Left lung (tissue), 4 donors: ENCODE measurements at regions not wholly inside any gene's neighbourhood (a gene's known extent, or its start where the extent isn't known, plus 50 kb on each side); places are given as distances from the start of the nearest gene placed in this dataset.

Experiments
- ATAC-seq: fragments of 200-7000 bp; cut with Tn5 transposase; one replicate; pipeline ENCODE4 v1.9.1; 2020; ENCODE audit warnings: moderate library complexity
- DNase-seq, 4 donors: peaks; one replicate each; pipeline ENCODE4 v3.0.0-alpha.2; 2013 to 2020
- H3K27ac ChIP-seq, 2 donors: fragments of 200-600 bp; sonication (generic) in 1 of 2; one replicate each; pipeline versions ENCODE4 v1.5.0 to v1.8.0; 2020 to 2021
- H3K27me3 ChIP-seq, 2 donors: fragments of 200-600 bp; sonication (generic) in 1 of 2; one replicate each; pipeline versions ENCODE4 v1.5.0 to v1.8.0; 2020 to 2021
- H3K36me3 ChIP-seq, 2 donors: fragments of 200-600 bp; sonication (generic) in 1 of 2; one replicate each; pipeline versions ENCODE4 v1.5.0 to v1.8.0; 2020 to 2021
- H3K4me1 ChIP-seq, 2 donors: fragments of 200-600 bp; one replicate each; pipeline ENCODE4 v1.8.0; 2021
- H3K4me3 ChIP-seq, 2 donors: fragments of 200-600 bp; sonication (generic) in 1 of 2; one replicate each; pipeline versions ENCODE4 v1.5.0 to v1.8.0; 2020 to 2021; ENCODE audit warnings: mild to moderate bottlenecking in 1 of 2
- H3K9me3 ChIP-seq, 2 donors: fragments of 200-600 bp; sonication (generic) in 1 of 2; one replicate each; pipeline versions ENCODE4 v1.5.0 to v1.8.0; 2020 to 2021
- intact Hi-C, 2 donors: fragments of 100-400 bp; cut with DNase I; formaldehyde crosslinking; loops; one replicate each; pipeline versions ENCODE4 v1.11.2 to v1.14.2; 2022
- TF ChIP-seq, protein P1 (sequence below), 2 donors: fragments of 200-600 bp; sonication (generic) in 1 of 2; IDR thresholded peaks; one replicate each; pipeline versions ENCODE4 v1.5.0 to v1.8.0; 2021; ENCODE audit warnings: antibody characterized with exemption in 2 of 2
- donor health status: DM: no; HTN: yes; CAD: no.
- donor health status: DM: no; HTN: no; CAD: no.

DNA sequence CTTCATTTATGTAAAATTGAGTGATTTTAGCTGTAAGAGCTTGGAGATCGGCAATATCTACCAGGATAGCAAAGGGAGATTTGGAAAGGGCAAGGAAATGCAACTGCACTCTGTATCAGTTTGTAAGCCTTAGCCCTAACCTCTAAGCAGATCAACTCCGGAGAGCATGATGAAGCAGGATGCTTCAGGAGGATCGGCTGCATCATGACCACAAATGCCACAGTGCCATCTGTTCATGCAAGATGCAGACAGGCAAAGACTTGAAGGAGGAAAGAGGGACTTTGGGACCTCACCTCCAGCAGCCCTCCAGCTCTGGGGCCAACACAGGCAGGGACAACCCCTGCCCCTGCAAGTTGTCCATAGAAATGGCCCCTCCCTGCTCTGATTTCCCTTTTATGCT lies 377.6 kb upstream of the GATB start:
- ATAC-seq = no peak
- Histone ChIP-seq H3K4me3 (no peak overlapping the region), H3K36me3 (no peaks in the 10 kb centered on the region), H3K27me3 (no peaks in the 10 kb centered on the region), H3K27ac (no peak overlapping the region), H3K4me1 (no peaks in the 10 kb centered on the region), H3K9me3 (no peaks in the 10 kb centered on the region)
- TF ChIP-seq, protein P1, sequence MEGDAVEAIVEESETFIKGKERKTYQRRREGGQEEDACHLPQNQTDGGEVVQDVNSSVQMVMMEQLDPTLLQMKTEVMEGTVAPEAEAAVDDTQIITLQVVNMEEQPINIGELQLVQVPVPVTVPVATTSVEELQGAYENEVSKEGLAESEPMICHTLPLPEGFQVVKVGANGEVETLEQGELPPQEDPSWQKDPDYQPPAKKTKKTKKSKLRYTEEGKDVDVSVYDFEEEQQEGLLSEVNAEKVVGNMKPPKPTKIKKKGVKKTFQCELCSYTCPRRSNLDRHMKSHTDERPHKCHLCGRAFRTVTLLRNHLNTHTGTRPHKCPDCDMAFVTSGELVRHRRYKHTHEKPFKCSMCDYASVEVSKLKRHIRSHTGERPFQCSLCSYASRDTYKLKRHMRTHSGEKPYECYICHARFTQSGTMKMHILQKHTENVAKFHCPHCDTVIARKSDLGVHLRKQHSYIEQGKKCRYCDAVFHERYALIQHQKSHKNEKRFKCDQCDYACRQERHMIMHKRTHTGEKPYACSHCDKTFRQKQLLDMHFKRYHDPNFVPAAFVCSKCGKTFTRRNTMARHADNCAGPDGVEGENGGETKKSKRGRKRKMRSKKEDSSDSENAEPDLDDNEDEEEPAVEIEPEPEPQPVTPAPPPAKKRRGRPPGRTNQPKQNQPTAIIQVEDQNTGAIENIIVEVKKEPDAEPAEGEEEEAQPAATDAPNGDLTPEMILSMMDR (IDR thresholded peaks at IDR 0.05) = no peak
- DNase-seq = no peak
- intact Hi-C loops = no loop called here

DNA sequence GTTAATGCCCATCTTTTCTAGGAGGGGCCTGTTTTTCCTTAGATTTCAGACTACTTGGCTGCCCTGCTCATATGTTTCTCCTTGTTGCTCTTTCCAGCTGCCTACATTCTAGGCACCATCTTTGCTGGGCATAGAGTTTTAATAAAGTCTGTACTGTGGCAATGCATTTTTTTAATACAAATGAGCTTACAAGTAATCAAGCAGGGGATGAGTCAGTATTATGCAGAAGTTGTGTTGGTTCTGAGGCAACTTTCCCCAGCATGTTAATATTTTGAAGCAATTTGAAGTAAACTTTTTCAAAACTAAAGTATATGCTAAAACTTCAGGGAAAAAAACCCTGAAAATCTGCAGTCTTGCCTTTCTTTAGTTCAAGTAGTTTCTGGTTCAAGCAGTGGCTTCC lies 372.0 kb upstream of the GATB start:
- no peaks in the 10 kb centered on the region for H3K27me3 ChIP-seq
- intact Hi-C loops = no loop called here
- TF ChIP-seq, protein P1 (IDR thresholded peaks at IDR 0.05) = no peak
- no peak for DNase-seq
- no peaks in the 10 kb centered on the region for H3K9me3 ChIP-seq
- H3K27ac ChIP-seq = no peak overlapping the region
- no peaks in the 10 kb centered on the region for H3K36me3 ChIP-seq
- ATAC-seq = no peak
- no peak overlapping the region for H3K4me3 ChIP-seq
- H3K4me1 ChIP-seq = no peaks in the 10 kb centered on the region

DNA sequence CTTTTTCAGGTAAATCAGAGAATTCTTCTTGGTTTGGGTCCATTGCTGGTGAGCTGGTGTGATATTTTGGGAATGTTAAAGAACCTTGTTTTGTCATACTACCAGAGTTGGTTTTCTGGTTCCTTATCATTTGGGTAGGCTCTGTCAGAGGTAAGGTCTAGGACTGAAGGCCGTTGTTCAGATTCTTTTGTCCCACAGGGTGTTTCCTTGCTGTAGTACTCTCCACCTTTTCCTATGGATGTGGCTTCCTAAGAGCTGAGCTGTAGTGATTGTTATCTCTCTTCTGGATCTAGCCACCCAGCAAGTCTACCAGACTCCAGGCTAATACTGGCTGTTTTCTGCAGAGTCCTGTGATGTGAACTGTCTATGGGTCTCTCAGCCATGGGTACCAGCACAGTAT lies 367.5 kb upstream of the GATB start:
- ATAC-seq = no peak

DNA sequence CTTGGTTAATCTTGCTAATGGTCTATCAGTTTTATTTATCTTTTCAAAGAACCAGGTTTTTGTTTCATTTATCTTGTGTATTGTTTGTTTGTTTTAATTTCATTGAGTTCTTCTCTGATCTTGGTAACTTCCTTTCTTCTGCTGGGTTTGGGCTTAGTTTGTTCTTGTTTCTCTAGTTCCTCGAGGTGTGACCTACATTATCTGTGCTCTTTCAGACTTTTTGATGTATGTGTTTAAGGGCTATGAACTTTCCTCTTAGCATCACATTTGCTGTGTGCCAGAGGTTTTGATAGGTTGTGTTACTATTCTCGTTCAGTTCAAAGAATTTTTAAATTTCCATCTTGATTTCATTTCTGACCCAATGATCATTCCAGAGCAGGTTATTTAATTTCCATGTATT lies 365.4 kb upstream of the GATB start:
- intact Hi-C loops = no loop called here

More for the DNA sequence above, 367.5 kb upstream of the GATB start:
- TF ChIP-seq, protein P1 (IDR thresholded peaks at IDR 0.05) = no peak
- Histone ChIP-seq H3K9me3 (peaks cover 0 to 7% of the 10 kb centered on the region in 2 donors), H3K27ac (no peak overlapping the region), H3K4me3 (no peak overlapping the region), H3K27me3 (no peaks in the 10 kb centered on the region), H3K36me3 (no peaks in the 10 kb centered on the region), H3K4me1 (no peaks in the 10 kb centered on the region)
- intact Hi-C loops = no loop called here
- no peak for DNase-seq

DNA sequence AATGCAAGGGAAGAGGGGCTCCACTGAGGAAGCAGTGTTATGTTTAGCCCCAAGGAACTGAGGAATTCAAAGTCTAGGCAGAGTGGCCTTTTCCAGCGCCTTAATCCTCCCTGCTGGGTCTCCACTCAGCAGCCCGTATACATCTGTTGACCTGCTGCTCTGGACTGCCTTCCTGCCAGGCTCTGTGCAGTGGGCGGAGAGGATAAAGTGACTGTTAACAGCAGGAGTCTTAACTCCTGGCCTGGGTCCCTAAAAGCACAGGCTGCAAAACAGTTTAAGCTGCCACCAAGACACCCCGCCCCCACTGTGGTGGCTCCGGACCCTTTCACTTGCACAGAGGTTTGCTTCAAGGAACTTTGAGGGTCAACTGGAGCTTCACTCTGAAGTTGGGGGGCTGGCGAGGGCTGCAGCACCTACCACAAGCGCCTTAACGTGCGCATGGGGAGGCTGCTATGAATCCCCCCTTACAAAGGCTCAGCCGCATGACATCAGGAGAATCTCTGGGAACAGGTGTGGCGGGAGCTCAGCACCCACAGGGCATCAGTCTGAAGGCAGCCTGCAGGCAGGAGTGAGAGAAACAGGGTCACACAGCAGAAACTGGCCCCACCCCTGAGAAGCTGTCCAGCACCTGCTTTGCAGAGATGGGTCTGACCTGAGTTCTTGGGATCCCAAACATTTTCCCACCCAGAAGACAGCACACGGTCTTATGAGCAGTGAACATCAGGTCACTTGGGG lies 358.2 kb upstream of the GATB start:
- DNase-seq (no peak), ATAC-seq (no peak)
- H3K9me3 ChIP-seq = peaks cover 0 to 6% of the 10 kb centered on the region in 2 donors
- H3K4me1 ChIP-seq = no peaks in the 10 kb centered on the region
- H3K27ac ChIP-seq = no peak overlapping the region
- H3K27me3 ChIP-seq = no peaks in the 10 kb centered on the region
- TF ChIP-seq, protein P1 (IDR thresholded peaks at IDR 0.05) = no peak
- no peak overlapping the region for H3K4me3 ChIP-seq
- H3K36me3 ChIP-seq = no peaks in the 10 kb centered on the region
- intact Hi-C loops = no loop called here

More for the DNA sequence above, 365.4 kb upstream of the GATB start:
- Histone ChIP-seq H3K27me3 (no peaks in the 10 kb centered on the region), H3K27ac (no peak overlapping the region), H3K4me1 (no peaks in the 10 kb centered on the region), H3K9me3 (peaks cover 0 to 13% of the 10 kb centered on the region in 2 donors), H3K36me3 (no peaks in the 10 kb centered on the region), H3K4me3 (no peak overlapping the region)
- TF ChIP-seq, protein P1 (IDR thresholded peaks at IDR 0.05) = no peak
- ATAC-seq (no peak), DNase-seq (no peak)
